Panc1 (cell line): ENCODE measurements at regions not wholly inside any gene's neighbourhood (a gene's known extent, or its start where the extent isn't known, plus 50 kb on each side); places are given as distances from the start of the nearest gene placed in this dataset.

Source experiments
- ATAC-seq: fragments of 200-7000 bp; cut with Tn5 transposase; 2 replicates; pipeline ENCODE4 v1.9.1; 2020; ENCODE audit warnings: mild to moderate bottlenecking, moderate library complexity
- BruUV-seq: library from RNA; stranded (reverse); fragments of 400-500 nt; replicated peaks from 2 replicates; lab custom pipeline; 2021; lab: Mats Ljungman, UMichigan
- CTCF ChIA-PET: fragments of 300-600 bp; sonication (Branson Sonifier 250); formaldehyde crosslinking; loops from one replicate; lab custom pipeline; 2022; ENCODE audit warnings: antibody characterized with exemption; lab: Charles Lee
- POLR2A ChIA-PET: fragments of 300-600 bp; sonication (Branson Sonifier 250); formaldehyde crosslinking; loops from one replicate; lab custom pipeline; 2022; ENCODE audit warnings: antibody characterized with exemption; lab: Charles Lee
- DNase-seq: peaks from one replicate; pipeline ENCODE4 v3.0.0-alpha.2; 2010; ENCODE audit warnings: low read depth, low spot score
- H3K27ac ChIP-seq: 2 replicates; pipeline ENCODE4 v1.5.1; 2011; ENCODE audit warnings: mild to moderate bottlenecking, low read length, inconsistent platforms
- H3K27me3 ChIP-seq: fragments of 200-500 bp; sonication (Bioruptor generic); 2 replicates; pipeline ENCODE4 v1.6.0; 2014; ENCODE audit warnings: low read length, inconsistent platforms; ENCODE audit not compliant: control insufficient read depth, insufficient read depth
- H3K36me3 ChIP-seq: fragments of 200-500 bp; sonication (Bioruptor generic); 2 replicates; pipeline ENCODE4 v1.5.1; 2014; ENCODE audit warnings: inconsistent platforms, mild to moderate bottlenecking, low read length, moderate library complexity; ENCODE audit not compliant: control insufficient read depth, insufficient read depth
- H3K4me1 ChIP-seq: 2 replicates; pipeline ENCODE4 v1.5.1; 2011; ENCODE audit warnings: inconsistent platforms, mild to moderate bottlenecking, low read length, moderate library complexity; ENCODE audit not compliant: control insufficient read depth, insufficient read depth
- H3K4me3 ChIP-seq, 2 experiments: 2 replicates each; pipeline ENCODE4 v1.5.1; 2011 to 2012; ENCODE audit warnings: low read depth in 2 of 2, low read length in 2 of 2, mild to moderate bottlenecking in 2 of 2, inconsistent platforms in 1 of 2, moderate library complexity in 1 of 2
- H3K9me3 ChIP-seq: fragments of 200-500 bp; sonication (Bioruptor generic); 2 replicates; pipeline ENCODE4 v1.5.1; 2014; ENCODE audit warnings: low read depth, mild to moderate bottlenecking, inconsistent platforms, low read length, moderate library complexity; ENCODE audit not compliant: control insufficient read depth, insufficient read depth
- CTCF ChIP-seq: fragments of 450-650 bp; IDR thresholded peaks from 2 replicates; pipeline ENCODE4 v1.5.1; 2017; ENCODE audit warnings: mild to moderate bottlenecking
- POLR2AphosphoS5 ChIP-seq: IDR thresholded peaks from 2 replicates; pipeline ENCODE4 v1.6.1; 2012; ENCODE audit warnings: mild to moderate bottlenecking, low read depth, low read length, moderate library complexity
- REST ChIP-seq, 2 experiments: IDR thresholded peaks; 2 replicates each; pipeline ENCODE4 v1.6.1; 2011 to 2012; ENCODE audit warnings: low read depth in 2 of 2, control low read depth in 1 of 2, low read length in 1 of 2, mild to moderate bottlenecking in 1 of 2, moderate library complexity in 1 of 2; ENCODE audit not compliant: insufficient read depth in 1 of 2
- SIN3A ChIP-seq: IDR thresholded peaks from 2 replicates; pipeline ENCODE4 v1.6.1; 2012; ENCODE audit warnings: low read depth, mild to moderate bottlenecking, low read length, moderate library complexity, borderline replicate concordance; ENCODE audit not compliant: insufficient read depth
- TCF7L2 ChIP-seq: IDR thresholded peaks from 2 replicates; pipeline ENCODE4 v1.6.1; 2011; ENCODE audit warnings: mild to moderate bottlenecking, low read depth, low read length, inconsistent platforms
- in situ Hi-C: cut with HindIII; loops from 2 replicates; pipeline ENCODE4 v1.10.0; 2016; ENCODE audit warnings: low sequenced_read_pairs, low pct_unique_long_range_greater_than_20kb
- intact Hi-C: fragments of 100-400 bp; cut with micrococcal nuclease; formaldehyde crosslinking; loops from one replicate; pipeline ENCODE4 v1.10.0; 2022; ENCODE audit not compliant: unreplicated experiment

GRCh38 chr1:224859651-224860050, 69.8 kb upstream of the DNAH14 start:
- H3K36me3 ChIP-seq = no peaks in the 10 kb centered on the region
- DNase-seq = no peak
- 0 out of 2 replicates have a peak, but pooled peaks cover 2% of the 10 kb centered on the region for H3K27me3 ChIP-seq
- POLR2A ChIA-PET = no interaction called here
- intact Hi-C loops (loop anchor here (5.0 kb wide), 1 partner anchor 63 kb away; no protein-coding TSS in a partner anchor), in situ Hi-C loops (no loop called here)
- H3K27ac ChIP-seq = no peak overlapping the region
- CTCF ChIA-PET = no interaction called here
- TF ChIP-seq SIN3A = no peak
- TF ChIP-seq TCF7L2 = no peak
- no peak for TF ChIP-seq REST (IDR thresholded peaks at IDR 0.05; ENCODE audit: insufficient read depth in 1 of 2, low read depth in 2 of 2, low read length in 1 of 2)
- no peak for TF ChIP-seq CTCF
- TF ChIP-seq POLR2AphosphoS5 = no peak
- no peak overlapping the region for H3K4me3 ChIP-seq
- H3K9me3 ChIP-seq = no peaks in the 10 kb centered on the region
- H3K4me1 ChIP-seq = no peaks in the 10 kb centered on the region
- no TSS peak for BruUV-seq
- no peak for ATAC-seq

GRCh38 chr1:224860488-224861338, 68.8 kb upstream of the DNAH14 start:
- intact Hi-C loops (no loop called here), in situ Hi-C loops (no loop called here)
- Histone ChIP-seq H3K36me3 (no peaks in the 10 kb centered on the region), H3K9me3 (peaks cover 3% of the 10 kb centered on the region; the same call in 1 of the 2 replicates), H3K27me3 (0 out of 2 replicates have a peak, but pooled peaks cover 2% of the 10 kb centered on the region), H3K4me1 (no peaks in the 10 kb centered on the region), H3K4me3 (no peak overlapping the region), H3K27ac (no peak overlapping the region)
- ChIA-PET POLR2A (no interaction called here), CTCF (no interaction called here)
- no peak for ATAC-seq
- BruUV-seq = no TSS peak
- TF ChIP-seq POLR2AphosphoS5 = no peak
- no peak for TF ChIP-seq SIN3A
- TF ChIP-seq REST (IDR thresholded peaks at IDR 0.05; ENCODE audit: insufficient read depth in 1 of 2, low read depth in 2 of 2, low read length in 1 of 2) = no peak
- TF ChIP-seq CTCF = no peak
- TF ChIP-seq TCF7L2 = no peak
- DNase-seq = no peak
